Activated CD8-positive, alpha-beta T cell treated with anti-CD3 and anti-CD28 coated beads, Interleukin-2, amount 10 ng/mL, durations not matched to agents 7 days and 5 days (primary cell): ENCODE measurements at regions not wholly inside any gene's neighbourhood (a gene's known extent, or its start where the extent isn't known, plus 50 kb on each side); places are given as distances from the start of the nearest gene placed in this dataset.

Experiments used
- ATAC-seq: fragments of 150-1000 bp; cut with Tn5 transposase; one replicate; pipeline ENCODE4 v1.10.0; 2021; ENCODE audit warnings: moderate library complexity
- CTCF ChIA-PET: fragments of 350-600 bp; sonication (Branson Sonifier 250); formaldehyde crosslinking; loops from one replicate; lab custom pipeline; 2021; ENCODE audit warnings: antibody characterized with exemption; lab: Charles Lee
- POLR2A ChIA-PET: fragments of 350-600 bp; sonication (Branson Sonifier 250); formaldehyde crosslinking; loops from one replicate; lab custom pipeline; 2021; ENCODE audit warnings: antibody characterized with exemption; lab: Charles Lee
- DNase-seq: peaks from one replicate; pipeline ENCODE4 v3.0.0-alpha.2; 2020
- H3K27ac Mint-ChIP-seq: one replicate; pipeline ENCODE4 v1.8.0; 2021; ENCODE audit warnings: mild to moderate bottlenecking, mixed read lengths
- H3K27me3 Mint-ChIP-seq: one replicate; pipeline ENCODE4 v1.8.0; 2021; ENCODE audit warnings: low read depth, mixed read lengths
- H3K36me3 Mint-ChIP-seq: one replicate; pipeline ENCODE4 v1.8.0; 2021; ENCODE audit warnings: low read depth, mixed read lengths
- H3K4me1 Mint-ChIP-seq: one replicate; pipeline ENCODE4 v1.8.0; 2021; ENCODE audit warnings: low read depth, mixed read lengths
- H3K4me3 Mint-ChIP-seq: one replicate; pipeline ENCODE4 v1.8.0; 2021; ENCODE audit warnings: mild to moderate bottlenecking, mixed read lengths
- H3K9me3 Mint-ChIP-seq: one replicate; pipeline ENCODE4 v1.8.0; 2022; ENCODE audit warnings: mixed read lengths; ENCODE audit not compliant: insufficient read depth

- Mint-ChIP-seq H3K27me3 (no peaks in the 10 kb centered on the region), H3K27ac (no peak overlapping the region), H3K4me3 (no peak overlapping the region), H3K4me1 (no peaks in the 10 kb centered on the region), H3K36me3 (no peaks in the 10 kb centered on the region), H3K9me3 (peaks cover 8% of the 10 kb centered on the region)
- ChIA-PET CTCF (interaction anchor here (1.1 kb wide), 1 partner anchor 8 kb away, joined by 3 read pairs; no protein-coding TSS in a partner anchor), POLR2A (no interaction called here)
- DNase-seq (no peak), ATAC-seq (no peak)
Measured at GRCh38 chr5:144950996-144951395, 780.3 kb downstream of the KCTD16 start.

- H3K4me1 Mint-ChIP-seq: no peaks in the 10 kb centered on the region
- POLR2A ChIA-PET: no interaction called here
- no peak overlapping the region for H3K27ac Mint-ChIP-seq
- CTCF ChIA-PET: no interaction called here
- H3K27me3 Mint-ChIP-seq: no peaks in the 10 kb centered on the region
- H3K4me3 Mint-ChIP-seq: no peak overlapping the region
- DNase-seq (no peak), ATAC-seq (no peak)
- no peaks in the 10 kb centered on the region for H3K36me3 Mint-ChIP-seq
- peaks cover 4% of the 10 kb centered on the region for H3K9me3 Mint-ChIP-seq
Measured at GRCh38 chr5:144947023-144947422, 776.4 kb downstream of the KCTD16 start.

- no peaks in the 10 kb centered on the region for H3K27me3 Mint-ChIP-seq
- H3K9me3 Mint-ChIP-seq: peaks cover 4% of the 10 kb centered on the region
- ATAC-seq: no peak
- ChIA-PET POLR2A (no interaction called here), CTCF (no interaction called here)
- no peaks in the 10 kb centered on the region for H3K36me3 Mint-ChIP-seq
- no peak for DNase-seq
- H3K4me1 Mint-ChIP-seq: no peaks in the 10 kb centered on the region
- H3K27ac Mint-ChIP-seq: no peak overlapping the region
- H3K4me3 Mint-ChIP-seq: no peak overlapping the region
Measured at GRCh38 chr5:144945503-144945902, 774.8 kb downstream of the KCTD16 start.

- no peak for ATAC-seq
- POLR2A ChIA-PET: no interaction called here
Measured at GRCh38 chr5:144944936-144945335, 774.3 kb downstream of the KCTD16 start.

GRCh38 chr5:144941004-144941403, 770.3 kb downstream of the KCTD16 start:
- Mint-ChIP-seq H3K9me3 (peaks cover 7% of the 10 kb centered on the region), H3K27ac (no peak overlapping the region), H3K4me1 (no peaks in the 10 kb centered on the region), H3K36me3 (no peaks in the 10 kb centered on the region), H3K4me3 (no peak overlapping the region), H3K27me3 (no peaks in the 10 kb centered on the region)
- ATAC-seq (no peak), DNase-seq (no peak)
- ChIA-PET POLR2A (no interaction called here), CTCF (no interaction called here)

More at GRCh38 chr5:144944936-144945335, 774.3 kb downstream of the KCTD16 start:
- H3K36me3 Mint-ChIP-seq: no peaks in the 10 kb centered on the region
- DNase-seq: no peak
- CTCF ChIA-PET: no interaction called here
- no peak overlapping the region for H3K27ac Mint-ChIP-seq
- no peaks in the 10 kb centered on the region for H3K4me1 Mint-ChIP-seq
- no peaks in the 10 kb centered on the region for H3K27me3 Mint-ChIP-seq
- H3K9me3 Mint-ChIP-seq: peaks cover 4% of the 10 kb centered on the region
- no peak overlapping the region for H3K4me3 Mint-ChIP-seq

- no peak overlapping the region for H3K4me3 Mint-ChIP-seq
- H3K27me3 Mint-ChIP-seq: no peaks in the 10 kb centered on the region
- no peaks in the 10 kb centered on the region for H3K36me3 Mint-ChIP-seq
- ChIA-PET POLR2A (no interaction called here), CTCF (no interaction called here)
- no peak overlapping the region for H3K27ac Mint-ChIP-seq
- DNase-seq: no peak
- no peak for ATAC-seq
- peaks cover 2% of the 10 kb centered on the region for H3K9me3 Mint-ChIP-seq
- H3K4me1 Mint-ChIP-seq: no peaks in the 10 kb centered on the region
Measured at GRCh38 chr5:144918371-144918770, 747.7 kb downstream of the KCTD16 start.

- no peaks in the 10 kb centered on the region for H3K36me3 Mint-ChIP-seq
Measured at GRCh38 chr5:144915452-144915851, 744.8 kb downstream of the KCTD16 start.

GRCh38 chr5:144913661-144914060, 743.0 kb downstream of the KCTD16 start:
- CTCF ChIA-PET: no interaction called here
- POLR2A ChIA-PET: no interaction called here
- no peak overlapping the region for H3K27ac Mint-ChIP-seq
- no peak overlapping the region for H3K4me3 Mint-ChIP-seq
- DNase-seq (no peak), ATAC-seq (no peak)
- H3K4me1 Mint-ChIP-seq: no peaks in the 10 kb centered on the region
- peaks cover 10% of the 10 kb centered on the region for H3K9me3 Mint-ChIP-seq
- no peaks in the 10 kb centered on the region for H3K27me3 Mint-ChIP-seq
- no peaks in the 10 kb centered on the region for H3K36me3 Mint-ChIP-seq

More at GRCh38 chr5:144915452-144915851, 744.8 kb downstream of the KCTD16 start:
- Mint-ChIP-seq H3K27me3 (no peaks in the 10 kb centered on the region), H3K9me3 (peaks cover 10% of the 10 kb centered on the region), H3K4me1 (no peaks in the 10 kb centered on the region), H3K4me3 (no peak overlapping the region), H3K27ac (no peak overlapping the region)
- POLR2A ChIA-PET: no interaction called here
- DNase-seq (no peak), ATAC-seq (no peak)
- CTCF ChIA-PET: no interaction called here

- Mint-ChIP-seq H3K27ac (no peak overlapping the region), H3K9me3 (peaks cover 7% of the 10 kb centered on the region), H3K27me3 (no peaks in the 10 kb centered on the region), H3K4me3 (no peak overlapping the region), H3K36me3 (no peaks in the 10 kb centered on the region), H3K4me1 (no peaks in the 10 kb centered on the region)
- ATAC-seq: no peak
- DNase-seq: no peak
- POLR2A ChIA-PET: no interaction called here
- CTCF ChIA-PET: no interaction called here
Measured at GRCh38 chr5:144896473-144896872, 725.8 kb downstream of the KCTD16 start.

- Mint-ChIP-seq H3K4me3 (no peak overlapping the region), H3K36me3 (no peaks in the 10 kb centered on the region), H3K27ac (no peak overlapping the region), H3K4me1 (no peaks in the 10 kb centered on the region), H3K9me3 (peaks cover 10% of the 10 kb centered on the region), H3K27me3 (no peaks in the 10 kb centered on the region)
- DNase-seq (no peak), ATAC-seq (no peak)
- CTCF ChIA-PET: no interaction called here
- POLR2A ChIA-PET: no interaction called here
Measured at GRCh38 chr5:144886668-144887067, 716.0 kb downstream of the KCTD16 start.

- ChIA-PET CTCF (no interaction called here), POLR2A (no interaction called here)
Measured at GRCh38 chr5:144882739-144883283, 712.1 kb downstream of the KCTD16 start.

GRCh38 chr5:144880513-144880912, 709.8 kb downstream of the KCTD16 start:
- POLR2A ChIA-PET: no interaction called here
- Mint-ChIP-seq H3K27ac (no peak overlapping the region), H3K27me3 (no peaks in the 10 kb centered on the region), H3K9me3 (peaks cover 5% of the 10 kb centered on the region), H3K4me3 (no peak overlapping the region), H3K36me3 (no peaks in the 10 kb centered on the region), H3K4me1 (no peaks in the 10 kb centered on the region)
- ATAC-seq: no peak
- CTCF ChIA-PET: no interaction called here
- DNase-seq: no peak

More at GRCh38 chr5:144882739-144883283, 712.1 kb downstream of the KCTD16 start:
- Mint-ChIP-seq H3K27ac (no peak overlapping the region), H3K4me3 (no peak overlapping the region), H3K9me3 (peaks cover 10% of the 10 kb centered on the region), H3K36me3 (no peaks in the 10 kb centered on the region), H3K27me3 (no peaks in the 10 kb centered on the region), H3K4me1 (no peaks in the 10 kb centered on the region)
- ATAC-seq: no peak
- no peak for DNase-seq

GRCh38 chr5:144876990-144877389, 706.3 kb downstream of the KCTD16 start:
- no peaks in the 10 kb centered on the region for H3K9me3 Mint-ChIP-seq
- H3K27me3 Mint-ChIP-seq: no peaks in the 10 kb centered on the region
- no peak overlapping the region for H3K27ac Mint-ChIP-seq
- ATAC-seq (no peak), DNase-seq (no peak)
- H3K4me1 Mint-ChIP-seq: no peaks in the 10 kb centered on the region
- POLR2A ChIA-PET: no interaction called here
- H3K36me3 Mint-ChIP-seq: no peaks in the 10 kb centered on the region
- H3K4me3 Mint-ChIP-seq: no peak overlapping the region
- CTCF ChIA-PET: no interaction called here
